ENCODE measurements at regions not wholly inside any gene's neighbourhood (a gene's known extent, or its start where the extent isn't known, plus 50 kb on each side); places are given as distances from the start of the nearest gene placed in this dataset.
"Not testable (repeated sequence)": the region's sequence is repeated elsewhere in the genome, so short reads cannot be mapped to it uniquely, and the experiment has no call there.

DNA sequence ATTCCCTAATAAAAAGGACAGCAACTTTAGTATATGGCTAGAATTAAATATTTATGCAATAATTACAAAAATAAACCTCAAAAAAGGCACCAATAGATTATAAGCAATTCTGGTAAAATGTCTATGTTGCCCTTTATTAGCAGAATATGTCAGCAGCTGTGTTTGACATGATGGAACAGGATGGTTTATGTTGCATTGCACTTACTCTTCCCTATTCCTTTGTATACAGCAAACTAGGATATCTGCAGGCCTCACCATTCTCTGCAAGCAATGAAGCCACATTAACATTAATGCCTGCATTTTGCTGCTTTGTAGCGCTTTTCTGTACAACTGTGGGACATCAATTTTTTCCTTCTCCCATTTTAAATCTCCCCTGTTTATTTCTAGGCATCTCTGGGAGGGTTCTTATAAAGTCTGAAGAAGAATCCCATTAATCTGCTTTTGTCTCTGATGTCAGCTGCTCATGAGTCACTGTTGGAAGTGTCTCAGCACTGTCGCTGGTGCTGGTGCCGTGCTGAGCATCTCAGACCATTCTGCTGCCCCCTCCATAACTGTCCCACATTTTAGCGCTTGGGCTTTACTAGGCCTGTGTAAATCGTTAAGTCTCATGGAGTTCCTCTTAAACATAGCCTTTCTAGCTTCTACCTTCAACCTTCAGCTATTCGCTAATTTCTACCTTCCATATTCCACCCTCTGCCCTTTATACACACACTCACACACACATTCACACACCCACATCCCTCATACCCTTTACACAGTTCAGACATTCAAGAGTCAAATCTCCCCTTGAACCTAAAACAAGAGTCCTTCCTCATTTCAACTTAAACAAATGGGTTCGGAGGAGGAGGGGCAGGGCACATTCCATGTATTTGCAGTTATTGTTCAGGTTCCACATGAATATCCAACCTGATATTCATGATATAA is 64.4 kb upstream of the TRHDE start:
- TF ChIP-seq CTCF (IDR thresholded peaks at IDR 0.05) = no peak
- CTCF ChIA-PET = no interaction called here
- ATAC-seq (no peak), DNase-seq (no peak)
- no peaks in the 10 kb centered on the region for H3K4me1 Mint-ChIP-seq (ENCODE audit: low read depth)
- H3K4me3 Mint-ChIP-seq = no peak overlapping the region
- no peak overlapping the region for H3K27ac Mint-ChIP-seq
- H3K27me3 Mint-ChIP-seq = no peaks in the 10 kb centered on the region
- no peaks in the 10 kb centered on the region for H3K9me3 Mint-ChIP-seq
- POLR2A ChIA-PET = no interaction called here
- no peaks in the 10 kb centered on the region for H3K36me3 Mint-ChIP-seq (ENCODE audit: low read depth)
- intact Hi-C loops (cut with micrococcal nuclease) = no loop called here

GRCh38 chr12:72209086-72209485 is 63.1 kb upstream of the TRHDE start:
- intact Hi-C loops (cut with micrococcal nuclease) = no loop called here

GRCh38 chr12:72214163-72214562 is 58.0 kb upstream of the TRHDE start:
- CTCF ChIA-PET = no interaction called here
- DNase-seq (no peak), ATAC-seq (no peak)
- Mint-ChIP-seq H3K4me3 (no peak overlapping the region), H3K36me3 (ENCODE audit: low read depth) (no peaks in the 10 kb centered on the region), H3K4me1 (ENCODE audit: low read depth) (no peaks in the 10 kb centered on the region), H3K27ac (no peak overlapping the region), H3K9me3 (no peaks in the 10 kb centered on the region), H3K27me3 (no peaks in the 10 kb centered on the region)
- intact Hi-C loops (cut with micrococcal nuclease) = no loop called here
- TF ChIP-seq CTCF (IDR thresholded peaks at IDR 0.05) = no peak
- POLR2A ChIA-PET = no interaction called here

More at GRCh38 chr12:72209086-72209485, 63.1 kb upstream of the TRHDE start:
- ChIA-PET POLR2A (no interaction called here), CTCF (no interaction called here)
- Mint-ChIP-seq H3K27me3 (no peaks in the 10 kb centered on the region), H3K4me3 (no peak overlapping the region), H3K4me1 (ENCODE audit: low read depth) (no peaks in the 10 kb centered on the region), H3K9me3 (no peaks in the 10 kb centered on the region), H3K27ac (no peak overlapping the region), H3K36me3 (ENCODE audit: low read depth) (no peaks in the 10 kb centered on the region)
- ATAC-seq (no peak), DNase-seq (no peak)
- no peak for TF ChIP-seq CTCF (IDR thresholded peaks at IDR 0.05)

- ATAC-seq; H3K4me3 Mint-ChIP-seq; DNase-seq; CTCF ChIA-PET; H3K36me3 Mint-ChIP-seq (ENCODE audit: low read depth); H3K4me1 Mint-ChIP-seq (ENCODE audit: low read depth); intact Hi-C loops (cut with micrococcal nuclease); H3K27me3 Mint-ChIP-seq; H3K27ac Mint-ChIP-seq; POLR2A ChIA-PET; H3K9me3 Mint-ChIP-seq: not testable (repeated sequence)
Observed at GRCh38 chr12:72215287-72215686, 56.9 kb upstream of the TRHDE start.

DNA sequence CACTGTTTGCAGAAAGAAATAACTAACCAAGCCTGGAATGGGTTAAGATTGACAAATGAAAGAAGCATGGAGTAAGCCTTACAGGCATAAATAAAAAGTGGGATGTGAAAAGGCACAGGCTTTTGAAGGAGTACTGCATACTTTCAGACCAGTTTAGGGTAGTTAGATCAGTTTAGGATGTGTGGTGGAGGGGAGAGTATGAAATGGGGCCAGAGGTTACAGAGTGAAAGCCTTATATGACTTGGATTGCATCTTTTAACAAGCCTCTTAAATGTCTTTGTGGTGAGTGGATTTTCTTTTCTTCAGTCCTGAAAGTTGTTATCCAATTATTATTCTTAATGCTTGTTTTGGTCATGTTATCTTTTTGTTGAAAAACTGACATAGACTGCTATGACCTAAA is 52.2 kb upstream of the TRHDE start:
- H3K27ac Mint-ChIP-seq = no peak overlapping the region
- no peak for ATAC-seq
- no peak for TF ChIP-seq CTCF (IDR thresholded peaks at IDR 0.05)
- H3K4me1 Mint-ChIP-seq (ENCODE audit: low read depth) = no peaks in the 10 kb centered on the region
- H3K27me3 Mint-ChIP-seq = no peaks in the 10 kb centered on the region
- H3K4me3 Mint-ChIP-seq = no peak overlapping the region
- H3K36me3 Mint-ChIP-seq (ENCODE audit: low read depth) = no peaks in the 10 kb centered on the region
- no peaks in the 10 kb centered on the region for H3K9me3 Mint-ChIP-seq
- CTCF ChIA-PET = no interaction called here
- intact Hi-C loops (cut with micrococcal nuclease) = no loop called here
- DNase-seq = no peak
- POLR2A ChIA-PET = no interaction called here
